ENCODE measurements at regions not wholly inside any gene's neighbourhood (a gene's known extent, or its start where the extent isn't known, plus 50 kb on each side); places are given as distances from the start of the nearest gene placed in this dataset.
"Not testable (repeated sequence)": the region's sequence is repeated elsewhere in the genome, so short reads cannot be mapped to it uniquely, and the experiment has no call there.

GRCh38 chr3:177358977-177359592 lies 161.8 kb upstream of the TBL1XR1 start:
- peak in 1 of 2 experiments; percentile 29 for DNase-seq

GRCh38 chr3:177359593-177360357 lies 162.5 kb upstream of the TBL1XR1 start:
- DNase-seq, result peak; percentile 93 to 96

GRCh38 chr3:177361081-177361938 lies 164.0 kb upstream of the TBL1XR1 start:
- DNase-seq, result no peak

GRCh38 chr3:177362626-177363025 lies 165.3 kb upstream of the TBL1XR1 start:
- no peak for DNase-seq

- no peak for DNase-seq
These were observed 167.0 kb upstream of the TBL1XR1 start for GRCh38 chr3:177364236-177364635.

GRCh38 chr3:177365294-177365693 lies 168.0 kb upstream of the TBL1XR1 start:
- not testable (repeated sequence) for DNase-seq

- no peak for DNase-seq
These were observed 170.5 kb upstream of the TBL1XR1 start for GRCh38 chr3:177367788-177368187.

- no peak for DNase-seq
These were observed 173.1 kb upstream of the TBL1XR1 start for GRCh38 chr3:177370246-177370822.

- DNase-seq, result no peak
These were observed 173.9 kb upstream of the TBL1XR1 start for GRCh38 chr3:177371146-177371545.

GRCh38 chr3:177371888-177372287 lies 174.6 kb upstream of the TBL1XR1 start:
- DNase-seq, result no peak

GRCh38 chr3:177374323-177374722 lies 177.0 kb upstream of the TBL1XR1 start:
- DNase-seq, result no peak

GRCh38 chr3:177375316-177375715 lies 178.0 kb upstream of the TBL1XR1 start:
- DNase-seq, result no peak

GRCh38 chr3:177377166-177377565 lies 179.9 kb upstream of the TBL1XR1 start:
- no peak for DNase-seq

GRCh38 chr3:177378168-177378567 lies 180.9 kb upstream of the TBL1XR1 start:
- no peak for DNase-seq

GRCh38 chr3:177379045-177379444 lies 181.8 kb upstream of the TBL1XR1 start:
- DNase-seq, result no peak

- no peak for DNase-seq
These were observed 183.8 kb upstream of the TBL1XR1 start for GRCh38 chr3:177381070-177381469.

GRCh38 chr3:177382944-177383343 lies 185.7 kb upstream of the TBL1XR1 start:
- DNase-seq, result no peak

- no peak for DNase-seq
These were observed 187.9 kb upstream of the TBL1XR1 start for GRCh38 chr3:177385186-177385585.

GRCh38 chr3:177385831-177386301 lies 188.6 kb upstream of the TBL1XR1 start:
- no peak for DNase-seq

GRCh38 chr3:177388209-177388608 lies 190.9 kb upstream of the TBL1XR1 start:
- DNase-seq, result no peak

- DNase-seq, result not testable (repeated sequence)
These were observed 197.1 kb upstream of the TBL1XR1 start for GRCh38 chr3:177394231-177395024.

- no peak for DNase-seq
These were observed 199.5 kb upstream of the TBL1XR1 start for GRCh38 chr3:177396733-177397132.
